HG02610 (cell line): ENCODE measurements at regions not wholly inside any gene's neighbourhood (a gene's known extent, or its start where the extent isn't known, plus 50 kb on each side); places are given as distances from the start of the nearest gene placed in this dataset.

Experiments used
- ATAC-seq: cut with Tn5 transposase; IDR thresholded peaks from one replicate; pipeline ENCODE4 v1.9.1; 2021; ENCODE audit warnings: mild to moderate bottlenecking, moderate library complexity; ENCODE audit not compliant: unreplicated experiment

- no peak for ATAC-seq
Observed at GRCh38 chr14:34138175-34138574, 187.3 kb upstream of the EGLN3 start.

- no peak for ATAC-seq
Observed at GRCh38 chr14:34137001-34137745, 186.3 kb upstream of the EGLN3 start.

GRCh38 chr14:34135492-34135891, 184.6 kb upstream of the EGLN3 start:
- ATAC-seq = no peak

- no peak for ATAC-seq
Observed at GRCh38 chr14:34134484-34134883, 183.6 kb upstream of the EGLN3 start.

- ATAC-seq = no peak
Observed at GRCh38 chr14:34129927-34130552, 179.2 kb upstream of the EGLN3 start.

GRCh38 chr14:34128665-34129064, 177.8 kb upstream of the EGLN3 start:
- no peak for ATAC-seq

- ATAC-seq = no peak
Observed at GRCh38 chr14:34126586-34126985, 175.7 kb upstream of the EGLN3 start.

- no peak for ATAC-seq
Observed at GRCh38 chr14:34124585-34124984, 173.7 kb upstream of the EGLN3 start.

GRCh38 chr14:34122650-34123049, 171.8 kb upstream of the EGLN3 start:
- ATAC-seq = no peak

GRCh38 chr14:34122081-34122480, 171.2 kb upstream of the EGLN3 start:
- ATAC-seq = no peak

- ATAC-seq = no peak
Observed at GRCh38 chr14:34120185-34120977, 169.5 kb upstream of the EGLN3 start.

GRCh38 chr14:34119107-34119858, 168.4 kb upstream of the EGLN3 start:
- no peak for ATAC-seq

- ATAC-seq = no peak
Observed at GRCh38 chr14:34113991-34114390, 163.1 kb upstream of the EGLN3 start.

GRCh38 chr14:34113005-34113511, 162.2 kb upstream of the EGLN3 start:
- no peak for ATAC-seq

- no peak for ATAC-seq
Observed at GRCh38 chr14:34111953-34112352, 161.1 kb upstream of the EGLN3 start.

GRCh38 chr14:34111505-34111904, 160.6 kb upstream of the EGLN3 start:
- ATAC-seq = no peak

GRCh38 chr14:34110531-34110930, 159.7 kb upstream of the EGLN3 start:
- no peak for ATAC-seq

GRCh38 chr14:34107441-34107840, 156.6 kb upstream of the EGLN3 start:
- no peak for ATAC-seq

GRCh38 chr14:34106310-34106709, 155.4 kb upstream of the EGLN3 start:
- ATAC-seq = no peak

GRCh38 chr14:34104489-34105397, 153.9 kb upstream of the EGLN3 start:
- no peak for ATAC-seq
